ENCODE measurements at regions not wholly inside any gene's neighbourhood (a gene's known extent, or its start where the extent isn't known, plus 50 kb on each side); places are given as distances from the start of the nearest gene placed in this dataset.

- TF ChIP-seq CTCF (IDR thresholded peaks at IDR 0.05) (no peak), POLR2AphosphoS5 (IDR thresholded peaks at IDR 0.05) (no peak), POLR2A (IDR thresholded peaks at IDR 0.05; ENCODE audit: low read depth) (no peak), EP300 (IDR thresholded peaks at IDR 0.05) (no peak)
These were observed 57.1 kb downstream of the CBLL2 start for GRCh38 chrX:22329783-22330182.

Measured in esophagus muscularis mucosa (tissue), 4 donors.